ENCODE measurements at regions not wholly inside any gene's neighbourhood (a gene's known extent, or its start where the extent isn't known, plus 50 kb on each side); places are given as distances from the start of the nearest gene placed in this dataset.

- Histone ChIP-seq H3K9me3 (replicated peaks in 1 of 3) (peaks cover 0 to 5% (median 0%) of the 10 kb centered on the region in 3 donors), H3K27ac (no peak overlapping the region), H3K27me3 (no peaks in the 10 kb centered on the region), H3K4me1 (replicated peaks in 1 of 2) (peaks cover 12 to 27% of the 10 kb centered on the region in 2 donors), H3K36me3 (replicated peaks in 1 of 2) (no peaks in the 10 kb centered on the region), H3K4me3 (no peak overlapping the region)
- no peak for DNase-seq
- intact Hi-C loops (cut with DNase I), result no loop called here
- 91 to 94% (median 93%) methylated on average over 6 of the region's 6 CpGs for WGBS, 4 donors
- TF ChIP-seq POLR2A (IDR thresholded peaks at IDR 0.05), result no peak
- no peak for TF ChIP-seq CTCF (IDR thresholded peaks at IDR 0.05)
Observed at GRCh38 chr6:149237464-149237863, 80.0 kb upstream of the TAB2 start.

DNA sequence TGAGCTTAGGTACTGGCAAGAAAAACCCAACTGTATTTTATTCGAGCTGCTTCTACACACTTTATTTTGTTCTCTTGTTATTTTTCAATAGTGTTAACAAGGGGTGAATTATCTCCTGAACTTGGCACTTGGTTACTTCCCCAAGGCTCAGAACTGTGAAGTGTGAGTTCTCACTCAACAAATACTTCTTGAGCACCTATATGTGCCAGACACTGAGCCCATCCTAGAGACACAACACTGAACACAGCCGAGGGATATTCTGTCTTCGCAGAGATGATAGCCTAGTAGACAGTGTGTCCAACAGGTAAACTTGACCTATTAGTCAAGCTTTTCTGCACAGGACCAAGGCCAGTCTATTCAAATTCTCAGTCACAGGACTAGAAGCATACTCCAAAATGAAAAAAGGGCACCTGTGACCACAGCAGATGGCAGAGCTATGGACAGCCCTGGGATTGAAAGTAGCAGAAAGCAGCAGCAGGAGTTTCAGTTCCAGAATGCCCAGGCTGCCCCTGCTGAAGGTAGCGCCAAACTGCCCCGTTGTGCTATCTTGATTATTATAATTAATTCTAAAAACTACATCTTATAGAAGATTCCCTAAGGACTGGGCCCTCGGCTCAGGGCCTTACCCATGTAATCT, 77.8 kb upstream of the TAB2 start:
- Histone ChIP-seq H3K36me3 (replicated peaks in 1 of 2) (no peaks in the 10 kb centered on the region), H3K27me3 (no peaks in the 10 kb centered on the region), H3K27ac (no peak overlapping the region), H3K9me3 (replicated peaks in 1 of 3) (peaks cover 0 to 5% (median 0%) of the 10 kb centered on the region in 3 donors), H3K4me3 (no peak overlapping the region), H3K4me1 (replicated peaks in 1 of 2) (peaks cover 4 to 9% of the 10 kb centered on the region in 2 donors)
- no peak for TF ChIP-seq POLR2A (IDR thresholded peaks at IDR 0.05)
- TF ChIP-seq CTCF (IDR thresholded peaks at IDR 0.05), result no peak
- intact Hi-C loops (cut with DNase I), result no loop called here
- no peak for DNase-seq
- WGBS, 4 donors, result 92 to 95% (median 93%) methylated on average over 3 to 6 of the region's 6 CpGs

GRCh38 chr6:149242883-149243282, 74.6 kb upstream of the TAB2 start:
- H3K4me3 ChIP-seq, result no peak overlapping the region
- H3K4me1 ChIP-seq (replicated peaks in 1 of 2), result no peaks in the 10 kb centered on the region
- no peaks in the 10 kb centered on the region for H3K27me3 ChIP-seq
- H3K36me3 ChIP-seq (replicated peaks in 1 of 2), result no peaks in the 10 kb centered on the region
- H3K9me3 ChIP-seq (replicated peaks in 1 of 3), result peaks cover 0 to 5% (median 0%) of the 10 kb centered on the region in 3 donors
- no peak overlapping the region for H3K27ac ChIP-seq
- intact Hi-C loops (cut with DNase I), result no loop called here
- DNase-seq, result no peak
- TF ChIP-seq CTCF (IDR thresholded peaks at IDR 0.05) (no peak), POLR2A (IDR thresholded peaks at IDR 0.05) (no peak)
- 75 to 81% (median 78%) methylated on average over 5 of the region's 5 CpGs for WGBS, 4 donors

DNA sequence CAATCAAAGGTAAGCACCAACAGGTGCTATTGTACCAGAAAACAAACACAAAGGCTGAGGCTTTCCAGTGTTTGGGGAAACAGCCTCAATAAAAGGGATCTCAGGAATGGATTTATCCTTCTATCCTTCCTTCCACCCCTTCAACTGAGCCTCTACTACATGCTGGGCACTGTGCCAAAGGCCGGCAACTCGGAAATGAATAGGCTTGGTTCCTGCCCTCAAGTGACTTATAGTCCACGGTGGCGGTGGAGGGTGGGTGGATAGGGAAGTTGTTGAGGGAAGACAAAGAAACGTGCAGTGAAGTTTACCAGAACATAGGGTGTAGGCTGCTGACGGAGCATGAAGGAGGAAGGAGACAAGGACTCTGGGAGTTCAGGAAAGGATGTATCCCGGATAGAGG, 73.4 kb upstream of the TAB2 start:
- Histone ChIP-seq H3K4me3 (no peak overlapping the region), H3K9me3 (replicated peaks in 1 of 3) (peaks cover 0 to 5% (median 0%) of the 10 kb centered on the region in 3 donors), H3K36me3 (replicated peaks in 1 of 2) (no peaks in the 10 kb centered on the region), H3K4me1 (replicated peaks in 1 of 2) (no peaks in the 10 kb centered on the region), H3K27me3 (no peaks in the 10 kb centered on the region), H3K27ac (no peak overlapping the region)
- intact Hi-C loops (cut with DNase I), result no loop called here
- DNase-seq, result no peak
- TF ChIP-seq CTCF (IDR thresholded peaks at IDR 0.05) (no peak), POLR2A (IDR thresholded peaks at IDR 0.05) (no peak)
- WGBS, 4 donors, result 58 to 72% (median 71%) methylated on average over 7 of the region's 7 CpGs

Measured in adrenal gland (tissue), 9 donors.